ENCODE measurements at regions not wholly inside any gene's neighbourhood (a gene's known extent, or its start where the extent isn't known, plus 50 kb on each side); places are given as distances from the start of the nearest gene placed in this dataset.

DNA sequence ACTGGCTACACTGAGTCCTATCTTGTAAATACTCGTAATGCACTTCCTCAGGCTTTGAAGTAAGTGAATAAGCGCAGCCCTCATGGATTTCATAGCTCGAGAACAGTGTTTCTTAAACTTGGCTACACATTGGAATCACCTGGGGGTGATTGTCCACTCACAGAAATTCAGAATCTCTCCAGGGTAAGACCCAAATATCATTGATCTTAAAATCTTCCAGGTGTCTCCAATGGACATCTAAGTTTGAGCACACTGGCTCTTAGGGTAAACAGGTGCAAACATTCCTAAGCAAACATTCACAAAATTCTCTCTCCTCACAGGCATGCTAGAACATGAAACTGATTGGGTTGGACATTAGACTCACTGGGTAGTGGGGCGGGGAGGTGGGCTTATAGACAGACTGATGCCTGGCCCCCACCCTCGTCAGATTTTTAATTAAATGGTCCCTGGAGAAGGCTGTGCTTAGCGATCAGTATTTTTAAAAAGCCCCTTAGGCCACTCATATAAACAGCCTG, 279.7 kb upstream of the TBL1XR1 start:
- peaks cover 0 to 43% (median 31%) of the 10 kb centered on the region in 4 donors for H3K4me1 ChIP-seq
- H3K27ac ChIP-seq = peak overlapping the region in 3 of 4 donors; percentile 71 to 80 (median 80)
- no peaks in the 10 kb centered on the region for H3K9me3 ChIP-seq
- no peaks in the 10 kb centered on the region for H3K27me3 ChIP-seq
- no peak for TF ChIP-seq POLR2A (IDR thresholded peaks at IDR 0.05)
- TF ChIP-seq, protein P1, sequence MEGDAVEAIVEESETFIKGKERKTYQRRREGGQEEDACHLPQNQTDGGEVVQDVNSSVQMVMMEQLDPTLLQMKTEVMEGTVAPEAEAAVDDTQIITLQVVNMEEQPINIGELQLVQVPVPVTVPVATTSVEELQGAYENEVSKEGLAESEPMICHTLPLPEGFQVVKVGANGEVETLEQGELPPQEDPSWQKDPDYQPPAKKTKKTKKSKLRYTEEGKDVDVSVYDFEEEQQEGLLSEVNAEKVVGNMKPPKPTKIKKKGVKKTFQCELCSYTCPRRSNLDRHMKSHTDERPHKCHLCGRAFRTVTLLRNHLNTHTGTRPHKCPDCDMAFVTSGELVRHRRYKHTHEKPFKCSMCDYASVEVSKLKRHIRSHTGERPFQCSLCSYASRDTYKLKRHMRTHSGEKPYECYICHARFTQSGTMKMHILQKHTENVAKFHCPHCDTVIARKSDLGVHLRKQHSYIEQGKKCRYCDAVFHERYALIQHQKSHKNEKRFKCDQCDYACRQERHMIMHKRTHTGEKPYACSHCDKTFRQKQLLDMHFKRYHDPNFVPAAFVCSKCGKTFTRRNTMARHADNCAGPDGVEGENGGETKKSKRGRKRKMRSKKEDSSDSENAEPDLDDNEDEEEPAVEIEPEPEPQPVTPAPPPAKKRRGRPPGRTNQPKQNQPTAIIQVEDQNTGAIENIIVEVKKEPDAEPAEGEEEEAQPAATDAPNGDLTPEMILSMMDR (IDR thresholded peaks at IDR 0.05) = no peak
- TF ChIP-seq EP300 (IDR thresholded peaks at IDR 0.05) = no peak
- TF ChIP-seq POLR2AphosphoS5 (IDR thresholded peaks at IDR 0.05) = no peak
- WGBS, 2 donors = 95 to 97% methylated on average over 6 of the region's 6 CpGs
- DNase-seq = no peak
- no peaks in the 10 kb centered on the region for H3K36me3 ChIP-seq
- intact Hi-C loops (cut with DNase I) = no loop called here
- no peak overlapping the region for H3K4me3 ChIP-seq

DNA sequence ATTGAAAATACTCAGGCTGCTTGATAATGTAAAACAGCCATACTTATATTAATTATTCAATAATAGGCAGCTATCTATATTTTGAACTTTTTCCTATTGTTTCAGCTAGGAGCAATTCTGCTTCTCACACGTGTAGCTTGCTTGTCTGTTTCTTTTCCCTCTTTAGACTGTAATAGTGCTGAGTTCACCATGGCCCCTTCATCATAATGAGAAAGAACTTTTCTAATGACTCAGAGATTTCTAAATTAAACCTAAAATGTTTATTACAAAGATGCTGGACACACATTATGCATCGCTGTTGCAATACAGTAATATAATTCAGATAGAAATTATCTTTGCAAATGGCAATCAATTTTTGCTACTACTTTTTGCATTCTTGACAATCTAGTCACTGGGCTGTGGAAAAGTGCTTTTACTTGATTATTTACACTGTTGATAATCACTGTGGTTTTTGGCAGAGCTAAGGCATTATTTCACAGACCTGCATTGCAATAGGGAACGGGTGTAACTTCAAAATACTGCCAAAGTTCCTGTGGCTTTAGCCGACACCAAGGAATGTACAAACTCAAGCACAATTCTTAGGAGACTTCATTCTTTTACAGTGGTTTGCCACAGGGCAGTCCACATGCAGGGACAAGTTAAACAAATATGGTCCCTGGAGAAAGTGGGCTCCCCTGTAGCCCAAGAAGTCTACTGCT, 281.0 kb upstream of the TBL1XR1 start:
- H3K27ac ChIP-seq = peak overlapping the region; percentile 71 to 80 (median 80)
- peaks cover 0 to 55% (median 39%) of the 10 kb centered on the region in 4 donors for H3K4me1 ChIP-seq
- H3K4me3 ChIP-seq = no peak overlapping the region
- DNase-seq = no peak
- no peaks in the 10 kb centered on the region for H3K36me3 ChIP-seq
- TF ChIP-seq POLR2A (IDR thresholded peaks at IDR 0.05) (no peak), EP300 (IDR thresholded peaks at IDR 0.05) (no peak), POLR2AphosphoS5 (IDR thresholded peaks at IDR 0.05) (peak; percentile 38 to 65 (median 56))
- WGBS, 2 donors = 34 to 55% methylated on average over 4 of the region's 4 CpGs
- H3K27me3 ChIP-seq = no peaks in the 10 kb centered on the region
- intact Hi-C loops (cut with DNase I) = no loop called here
- H3K9me3 ChIP-seq = no peaks in the 10 kb centered on the region

DNA sequence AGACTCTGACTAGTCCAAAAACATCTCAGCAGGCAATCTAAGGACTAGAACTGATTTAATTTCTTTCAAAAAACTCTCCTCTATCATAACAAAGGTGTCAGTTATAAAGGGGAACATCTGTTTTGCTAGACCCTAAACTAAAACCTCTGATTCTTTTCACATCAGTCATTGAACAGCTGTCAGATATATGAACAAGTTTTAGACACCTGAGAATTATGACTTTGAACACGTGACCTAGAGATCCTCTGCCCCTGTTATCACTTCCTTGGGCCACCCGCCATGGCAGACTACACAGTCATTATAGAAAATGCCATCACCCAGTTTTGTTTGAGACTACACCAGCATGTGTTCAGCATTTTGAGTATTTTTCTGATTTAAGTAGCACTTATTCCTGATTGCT, 282.3 kb upstream of the TBL1XR1 start:
- peaks cover 0 to 53% (median 41%) of the 10 kb centered on the region in 4 donors for H3K4me1 ChIP-seq

DNA sequence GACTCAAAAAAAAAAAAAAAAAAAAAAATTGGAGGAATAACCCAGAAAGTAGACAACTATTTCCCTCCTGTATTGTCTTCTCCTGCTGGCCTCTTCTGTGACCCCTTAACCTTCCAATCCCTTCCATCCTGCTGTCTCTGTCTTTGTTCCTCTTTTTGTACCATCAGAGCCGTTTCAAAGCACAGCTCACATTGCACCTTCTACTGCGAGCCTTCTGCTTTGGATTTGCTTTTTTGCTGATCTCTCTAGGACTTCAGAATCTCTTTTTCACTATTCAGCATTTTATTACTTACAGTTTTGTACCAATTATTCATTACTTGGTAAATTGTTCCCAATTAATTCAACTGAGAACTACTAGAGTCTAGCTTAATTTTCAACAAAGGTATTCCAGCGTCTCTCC, 284.0 kb upstream of the TBL1XR1 start:
- WGBS, 2 donors = 82 to 95% methylated on average over 3 of the region's 3 CpGs
- no peaks in the 10 kb centered on the region for H3K36me3 ChIP-seq
- no peaks in the 10 kb centered on the region for H3K27me3 ChIP-seq
- H3K4me3 ChIP-seq = no peak overlapping the region
- no peak for DNase-seq
- intact Hi-C loops (cut with DNase I) = no loop called here
- H3K9me3 ChIP-seq = no peaks in the 10 kb centered on the region
- peak overlapping the region in 3 of 4 donors; percentile 50 to 80 (median 64) for H3K27ac ChIP-seq
- TF ChIP-seq EP300 (IDR thresholded peaks at IDR 0.05) (no peak), POLR2A (IDR thresholded peaks at IDR 0.05) (no peak), POLR2AphosphoS5 (IDR thresholded peaks at IDR 0.05) (no peak)
- peaks cover 0 to 47% (median 37%) of the 10 kb centered on the region in 4 donors for H3K4me1 ChIP-seq

More for the DNA sequence above, 282.3 kb upstream of the TBL1XR1 start:
- H3K27me3 ChIP-seq = no peaks in the 10 kb centered on the region
- 88 to 94% methylated on average over 2 of the region's 2 CpGs for WGBS, 2 donors
- H3K36me3 ChIP-seq = no peaks in the 10 kb centered on the region
- DNase-seq = no peak
- TF ChIP-seq, protein P1 (IDR thresholded peaks at IDR 0.05) = no peak
- TF ChIP-seq POLR2A (IDR thresholded peaks at IDR 0.05) = no peak
- TF ChIP-seq EP300 (IDR thresholded peaks at IDR 0.05) = no peak
- TF ChIP-seq POLR2AphosphoS5 (IDR thresholded peaks at IDR 0.05) = no peak
- H3K4me3 ChIP-seq = no peak overlapping the region
- peak overlapping the region; percentile 71 to 80 (median 80) for H3K27ac ChIP-seq
- intact Hi-C loops (cut with DNase I) = no loop called here
- H3K9me3 ChIP-seq = no peaks in the 10 kb centered on the region

DNA sequence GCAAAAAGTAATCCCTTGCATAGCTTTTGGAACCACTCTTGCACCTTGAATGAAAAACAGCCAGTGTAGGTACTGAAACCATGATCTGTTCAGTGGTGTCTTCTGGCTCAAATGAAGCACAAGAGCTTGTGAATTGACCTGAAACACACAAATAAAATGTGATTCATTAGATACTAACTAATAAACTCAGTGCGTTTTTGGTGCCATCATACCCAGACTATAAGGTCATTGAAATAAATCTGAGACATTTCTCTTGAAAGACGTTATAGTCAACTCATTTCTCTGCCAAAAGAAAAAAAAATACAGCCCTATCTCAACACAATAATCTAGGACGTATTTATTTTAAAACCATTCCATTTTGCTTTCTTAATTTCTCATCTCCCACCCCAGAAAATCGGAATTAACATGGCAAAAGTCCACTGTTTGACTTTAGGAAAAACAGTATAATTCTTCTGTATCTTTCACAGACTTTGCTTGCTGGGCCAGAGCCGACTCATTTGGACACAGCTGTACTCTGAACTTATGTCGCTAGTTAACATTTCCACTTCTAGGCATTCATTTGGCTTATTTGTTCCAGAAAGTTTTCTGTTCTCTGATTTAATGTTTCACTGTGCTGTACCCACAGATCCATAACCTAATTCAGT, 284.9 kb upstream of the TBL1XR1 start:
- H3K9me3 ChIP-seq = no peaks in the 10 kb centered on the region
- no peak for DNase-seq
- WGBS, 2 donors = 77 to 82% methylated on average over 6 of the region's 6 CpGs
- no peaks in the 10 kb centered on the region for H3K36me3 ChIP-seq
- TF ChIP-seq, protein P1 (IDR thresholded peaks at IDR 0.05) = no peak
- TF ChIP-seq POLR2A (IDR thresholded peaks at IDR 0.05) (no peak), POLR2AphosphoS5 (IDR thresholded peaks at IDR 0.05) (no peak), EP300 (IDR thresholded peaks at IDR 0.05) (no peak)
- intact Hi-C loops (cut with DNase I) = no loop called here
- no peaks in the 10 kb centered on the region for H3K27me3 ChIP-seq
- no peak overlapping the region for H3K4me3 ChIP-seq
- peaks cover 0 to 49% (median 40%) of the 10 kb centered on the region in 4 donors for H3K4me1 ChIP-seq
- H3K27ac ChIP-seq = peak overlapping the region in 3 of 4 donors; percentile 50 to 80 (median 64)
